ENCODE measurements at regions not wholly inside any gene's neighbourhood (a gene's known extent, or its start where the extent isn't known, plus 50 kb on each side); places are given as distances from the start of the nearest gene placed in this dataset.

DNA sequence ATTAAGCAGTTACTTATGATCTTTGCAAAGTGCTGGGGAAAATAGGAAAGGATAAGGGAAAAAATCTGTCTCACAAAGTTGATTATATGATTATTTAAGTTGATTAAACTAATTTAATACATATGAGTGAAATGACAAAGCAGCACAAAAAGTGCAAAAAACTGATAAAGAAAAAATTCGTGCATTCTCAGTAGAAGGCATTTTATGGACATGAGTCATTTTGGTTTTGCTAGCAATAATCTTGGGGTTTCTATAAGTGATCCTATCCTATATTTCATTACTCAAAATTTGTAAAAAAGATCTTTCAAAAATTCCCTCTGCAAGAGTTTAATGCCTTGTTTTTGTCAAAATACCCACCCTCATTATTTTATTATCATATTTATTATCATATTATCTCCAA, 224.2 kb upstream of the ANXA10 start:
- TF ChIP-seq EZH2 (IDR thresholded peaks at IDR 0.05) (no peak), POLR2AphosphoS5 (IDR thresholded peaks at IDR 0.05; ENCODE audit: borderline replicate concordance, low read depth, low read length) (no peak), FOXP2 (optimal IDR thresholded peaks at IDR 0.05; ENCODE audit: control extremely low read depth, extremely low read length, insufficient read depth) (no peak)
